Esophagus muscularis mucosa (tissue), 4 donors: ENCODE measurements at regions not wholly inside any gene's neighbourhood (a gene's known extent, or its start where the extent isn't known, plus 50 kb on each side); places are given as distances from the start of the nearest gene placed in this dataset.

ENCODE experiments used
- CTCF ChIP-seq, 3 experiments: fragments of 200-600 bp in 2 of 3; fragments of 450-650 bp in 1 of 3; sonication (generic) in 2 of 3; IDR thresholded peaks; one replicate each; pipeline ENCODE4 v1.5.1; 2017 to 2019; ENCODE audit warnings: antibody characterized with exemption in 3 of 3, mild to moderate bottlenecking in 2 of 3, moderate library complexity in 1 of 3
- EP300 ChIP-seq: sonication (generic); formaldehyde crosslinking; IDR thresholded peaks from one replicate; pipeline ENCODE4 v1.6.1; 2017; ENCODE audit warnings: antibody characterized with exemption
- POLR2A ChIP-seq: fragments of 450-650 bp; IDR thresholded peaks from one replicate; pipeline ENCODE4 v1.6.1; 2017; ENCODE audit warnings: antibody characterized with exemption, moderate library complexity, mild to moderate bottlenecking, low read depth
- POLR2AphosphoS5 ChIP-seq, 2 donors: sonication (generic); formaldehyde crosslinking; IDR thresholded peaks; one replicate each; pipeline ENCODE4 v1.6.1; 2017; ENCODE audit warnings: antibody characterized with exemption in 2 of 2

- TF ChIP-seq POLR2AphosphoS5 (IDR thresholded peaks at IDR 0.05) (no peak), CTCF (IDR thresholded peaks at IDR 0.05) (no peak), EP300 (no peak), POLR2A (no peak)
Observed at GRCh38 chr13:22422712-22423111, 751.8 kb downstream of the FGF9 start.
